AG10803 (cell line): ENCODE measurements at regions not wholly inside any gene's neighbourhood (a gene's known extent, or its start where the extent isn't known, plus 50 kb on each side); places are given as distances from the start of the nearest gene placed in this dataset.

Experiments used
- DNase-seq: peaks from one replicate; pipeline ENCODE4 v3.0.0; 2010; ENCODE audit warnings: low read depth
- H3K4me3 ChIP-seq: 2 replicates; pipeline ENCODE4 v1.5.1; 2011; ENCODE audit warnings: mild to moderate bottlenecking, low read length, control low read depth
- CTCF ChIP-seq: conservative IDR thresholded peaks from 2 replicates; pipeline ENCODE4 v1.5.1; 2011; ENCODE audit warnings: mild to moderate bottlenecking, low read length, control low read depth, inconsistent platforms

GRCh38 chr5:3364941-3365340 is 230.7 kb upstream of the IRX1 start:
- no peak overlapping the region for H3K4me3 ChIP-seq
- no peak for DNase-seq
- no peak for TF ChIP-seq CTCF

DNA sequence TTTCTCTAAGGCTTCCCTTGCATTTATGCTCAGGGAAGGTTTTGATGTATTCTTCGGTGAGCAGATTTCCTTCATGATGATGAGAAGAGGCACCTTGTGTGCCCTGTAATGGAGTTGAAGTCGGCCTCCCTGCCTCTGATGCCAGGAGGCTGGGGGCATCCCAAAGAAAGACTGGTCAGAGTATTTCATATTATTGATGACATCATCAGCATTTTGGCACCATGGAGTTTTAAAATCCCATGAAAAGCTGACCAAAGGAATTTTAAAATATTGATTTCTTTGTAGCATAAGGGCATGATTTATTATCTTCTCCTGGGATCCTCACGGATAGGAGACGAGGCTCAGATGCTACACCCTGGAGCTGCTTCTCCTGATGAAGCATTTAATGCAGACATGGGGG is 231.2 kb upstream of the IRX1 start:
- DNase-seq: no peak
- H3K4me3 ChIP-seq: no peak overlapping the region
- TF ChIP-seq CTCF: no peak

GRCh38 chr5:3362606-3362910 is 233.1 kb upstream of the IRX1 start:
- no peak overlapping the region for H3K4me3 ChIP-seq
- DNase-seq: no peak
- TF ChIP-seq CTCF: no peak

GRCh38 chr5:3361811-3362605 is 233.6 kb upstream of the IRX1 start:
- DNase-seq: no peak
- no peak overlapping the region for H3K4me3 ChIP-seq
- no peak for TF ChIP-seq CTCF

DNA sequence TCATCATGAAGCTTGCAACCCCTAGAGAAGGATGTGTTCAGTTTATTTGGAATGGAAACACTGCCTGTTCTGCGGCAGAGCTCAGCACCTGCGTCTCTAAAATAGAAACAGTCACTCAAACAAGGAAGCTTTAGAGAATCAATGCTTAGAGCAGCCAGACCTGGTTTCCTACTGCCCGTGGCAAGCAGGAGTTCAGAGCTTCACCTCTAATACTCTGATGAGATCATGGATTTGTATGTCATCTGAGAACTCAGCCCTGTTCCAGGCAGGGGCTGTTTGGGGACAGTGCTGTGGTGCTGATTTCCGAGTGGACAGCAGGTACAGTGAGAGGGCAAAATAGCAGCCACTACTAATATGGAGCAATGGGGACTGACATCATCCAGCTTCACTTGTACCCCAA is 236.0 kb upstream of the IRX1 start:
- DNase-seq: no peak
- H3K4me3 ChIP-seq: no peak overlapping the region
- TF ChIP-seq CTCF: no peak

GRCh38 chr5:3357291-3357690 is 238.3 kb upstream of the IRX1 start:
- DNase-seq: no peak
- no peak for TF ChIP-seq CTCF
- no peak overlapping the region for H3K4me3 ChIP-seq

- DNase-seq: no peak
Measured at GRCh38 chr5:3356016-3356415, 239.6 kb upstream of the IRX1 start.

More at GRCh38 chr5:3356016-3356415, 239.6 kb upstream of the IRX1 start:
- no peak for TF ChIP-seq CTCF
- no peak overlapping the region for H3K4me3 ChIP-seq
